SK-N-MC (cell line): ENCODE measurements at regions not wholly inside any gene's neighbourhood (a gene's known extent, or its start where the extent isn't known, plus 50 kb on each side); places are given as distances from the start of the nearest gene placed in this dataset.

Experiments
- EZH2 ChIP-seq: fragments of 200-600 bp; sonication (generic); IDR thresholded peaks from one replicate; pipeline ENCODE4 v1.6.1; 2017; ENCODE audit warnings: antibody characterized with exemption
- POLR2AphosphoS5 ChIP-seq: IDR thresholded peaks from 2 replicates; pipeline ENCODE4 v1.6.1; 2012; ENCODE audit warnings: mild to moderate bottlenecking, low read depth, low read length, borderline replicate concordance

DNA sequence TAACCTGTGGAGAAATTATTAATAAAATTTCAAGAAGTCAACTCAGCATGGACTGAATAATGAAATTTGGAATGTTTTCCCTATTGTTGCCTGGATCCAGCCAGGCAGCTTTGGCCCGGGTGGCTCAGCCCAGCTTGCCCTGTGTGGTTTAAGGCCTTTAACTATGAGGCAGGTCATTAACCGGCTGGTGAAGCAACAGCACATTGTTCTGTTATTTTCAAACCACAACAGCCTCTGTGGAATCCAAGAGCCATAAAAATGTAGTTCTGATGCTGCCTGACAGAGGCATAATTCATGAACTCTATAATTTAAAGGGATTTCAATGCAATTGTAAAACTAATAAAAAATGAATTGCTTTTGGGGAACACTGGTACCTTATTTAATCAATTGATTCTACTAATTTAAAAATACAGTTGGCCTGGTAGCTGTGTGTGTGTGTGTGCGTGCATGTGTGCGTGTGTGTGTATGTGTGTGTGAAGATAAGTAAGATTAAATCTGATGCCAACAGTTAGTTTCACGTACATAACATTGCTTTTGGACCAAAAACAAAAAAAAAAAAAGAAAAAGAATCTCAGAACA lies 117.7 kb downstream of the RPS12 start:
- TF ChIP-seq POLR2AphosphoS5 (no peak), EZH2 (no peak)
